DMS153 treated with DMSO at 0.1 percent for 48 hours (cell line): ENCODE measurements at regions not wholly inside any gene's neighbourhood (a gene's known extent, or its start where the extent isn't known, plus 50 kb on each side); places are given as distances from the start of the nearest gene placed in this dataset.
"Not testable (repeated sequence)": the region's sequence is repeated elsewhere in the genome, so short reads cannot be mapped to it uniquely, and the experiment has no call there.

Source experiments
- DNase-seq: peaks from one replicate; lab custom pipeline; 2025; ENCODE audit not compliant: unreplicated experiment; lab: John Stamatoyannopoulos, UW

- DNase-seq, result no peak
Measured at GRCh38 chr4:150021483-150021882, 56.8 kb upstream of the DCLK2 start.

- no peak for DNase-seq
Measured at GRCh38 chr4:150023489-150023888, 54.8 kb upstream of the DCLK2 start.

GRCh38 chr4:150026987-150027386, 51.3 kb upstream of the DCLK2 start:
- not testable (repeated sequence) for DNase-seq
